ENCODE measurements at regions not wholly inside any gene's neighbourhood (a gene's known extent, or its start where the extent isn't known, plus 50 kb on each side); places are given as distances from the start of the nearest gene placed in this dataset.
A peak's percentile ranks its signal among the peaks of the same experiment; 100 is the strongest.

DNA sequence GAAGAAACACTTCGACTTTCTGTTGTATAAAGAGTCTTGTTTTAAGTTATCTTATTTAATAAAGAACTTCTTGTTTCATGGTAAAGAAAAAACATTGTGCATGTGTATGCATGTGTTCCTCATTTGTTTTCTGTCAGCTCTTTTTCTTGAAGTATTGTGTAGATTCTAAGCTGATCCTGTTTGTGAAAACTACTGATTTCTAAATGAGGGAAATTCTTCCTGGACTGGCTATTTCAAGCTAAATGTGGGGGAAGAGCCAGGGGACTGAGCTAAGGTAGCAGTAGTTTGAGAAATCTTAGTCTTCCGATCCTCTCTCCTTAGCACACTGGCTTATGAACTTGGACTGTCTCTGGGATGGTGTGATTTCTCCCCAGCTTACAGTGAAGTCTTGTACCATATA lies 56.4 kb upstream of the RBMS1 start:
- DNase-seq: no peak
- Mint-ChIP-seq H3K9me3 (peaks cover 3% of the 10 kb centered on the region), H3K36me3 (ENCODE audit: low read depth) (no peaks in the 10 kb centered on the region), H3K4me3 (no peak overlapping the region), H3K27ac (no peak overlapping the region), H3K4me1 (ENCODE audit: low read depth) (peaks cover 9% of the 10 kb centered on the region), H3K27me3 (ENCODE audit: low read depth) (no peaks in the 10 kb centered on the region)
- CTCF ChIA-PET: no interaction called here
- intact Hi-C loops (cut with micrococcal nuclease): no loop called here

DNA sequence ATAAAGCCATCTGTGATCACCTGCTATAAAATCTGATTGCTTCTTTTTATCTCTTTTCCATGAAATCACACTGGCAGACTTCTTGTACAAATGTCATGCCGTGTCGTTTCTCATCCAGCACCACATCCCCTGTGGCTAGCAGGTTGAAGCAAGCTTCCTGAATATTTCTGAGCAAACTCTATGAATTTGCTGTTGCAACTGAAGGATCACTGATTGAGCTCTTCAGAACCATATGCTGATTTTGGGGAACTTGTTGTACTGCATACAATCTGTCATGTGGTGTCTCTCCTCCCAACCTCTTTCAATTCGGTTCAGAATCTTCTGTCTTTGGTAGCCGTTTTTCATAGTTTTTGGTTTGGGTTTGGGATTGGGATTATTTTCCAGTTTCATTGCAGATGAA lies 57.7 kb upstream of the RBMS1 start:
- Mint-ChIP-seq H3K9me3 (peaks cover 3% of the 10 kb centered on the region), H3K4me1 (ENCODE audit: low read depth) (peaks cover 9% of the 10 kb centered on the region), H3K36me3 (ENCODE audit: low read depth) (no peaks in the 10 kb centered on the region), H3K27me3 (ENCODE audit: low read depth) (no peaks in the 10 kb centered on the region), H3K27ac (no peak overlapping the region), H3K4me3 (peak overlapping the region; percentile 55)
- CTCF ChIA-PET: no interaction called here
- intact Hi-C loops (cut with micrococcal nuclease): no loop called here
- no peak for DNase-seq

DNA sequence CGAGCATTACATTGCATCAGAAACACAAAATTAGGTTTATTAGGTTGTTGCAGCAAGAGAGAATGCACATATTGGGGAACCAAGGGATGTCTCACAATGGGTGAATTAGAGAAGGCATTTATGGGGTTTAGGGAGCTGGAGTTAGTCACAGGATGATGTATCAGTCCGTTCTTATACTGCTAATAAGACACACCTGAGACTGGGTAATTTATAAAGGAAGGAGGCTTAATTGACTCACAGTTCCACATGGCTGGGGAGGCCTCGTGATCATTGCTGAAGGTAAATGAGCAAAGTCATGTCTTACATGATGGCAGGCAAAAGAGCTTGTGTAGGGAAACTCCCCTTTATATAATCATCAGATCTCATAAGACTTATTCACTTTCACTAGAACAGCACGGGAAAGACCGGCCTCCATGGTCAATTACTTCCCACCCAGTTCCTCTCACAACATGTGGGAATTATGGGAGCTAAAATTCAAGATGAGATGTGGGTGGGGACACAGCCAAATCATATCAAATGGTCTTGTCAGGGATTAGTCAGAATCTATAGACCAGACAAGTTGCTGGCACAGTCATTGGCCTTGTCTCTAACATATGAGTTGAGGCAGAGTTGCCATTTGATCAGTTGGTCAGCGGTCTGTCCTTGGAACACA lies 61.9 kb upstream of the RBMS1 start:
- no peak for DNase-seq
- intact Hi-C loops (cut with micrococcal nuclease): no loop called here

GRCh38 chr2:160557903-160558302 lies 64.3 kb upstream of the RBMS1 start:
- Mint-ChIP-seq H3K9me3 (no peaks in the 10 kb centered on the region), H3K4me1 (ENCODE audit: low read depth) (no peaks in the 10 kb centered on the region), H3K27ac (no peak overlapping the region), H3K36me3 (ENCODE audit: low read depth) (no peaks in the 10 kb centered on the region), H3K4me3 (no peak overlapping the region), H3K27me3 (ENCODE audit: low read depth) (no peaks in the 10 kb centered on the region)
- intact Hi-C loops (cut with micrococcal nuclease): no loop called here
- CTCF ChIA-PET: no interaction called here
- DNase-seq: no peak

More for the DNA sequence above, 61.9 kb upstream of the RBMS1 start:
- H3K36me3 Mint-ChIP-seq (ENCODE audit: low read depth): no peaks in the 10 kb centered on the region
- no peak overlapping the region for H3K4me3 Mint-ChIP-seq
- no peak overlapping the region for H3K27ac Mint-ChIP-seq
- no peaks in the 10 kb centered on the region for H3K9me3 Mint-ChIP-seq
- peaks cover 7% of the 10 kb centered on the region for H3K4me1 Mint-ChIP-seq (ENCODE audit: low read depth)
- no peaks in the 10 kb centered on the region for H3K27me3 Mint-ChIP-seq (ENCODE audit: low read depth)
- CTCF ChIA-PET: no interaction called here

DNA sequence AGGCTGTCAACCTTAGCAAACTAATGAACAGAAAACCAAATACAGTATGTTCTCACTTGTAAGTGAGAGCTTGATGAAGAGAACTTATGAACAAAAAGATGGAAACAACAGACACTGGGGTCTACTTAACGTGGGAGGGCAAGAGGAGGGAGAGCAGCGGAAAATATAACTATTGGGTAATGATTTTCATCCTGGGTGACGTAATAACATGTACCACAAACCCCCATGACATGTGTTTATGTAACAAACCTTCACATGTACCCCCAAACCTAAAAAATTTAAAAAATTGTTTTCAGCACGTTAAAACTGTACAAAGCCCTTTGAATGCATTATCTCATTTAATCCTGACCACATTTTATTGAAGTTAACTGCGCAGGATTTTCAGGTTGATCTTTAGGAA lies 64.9 kb upstream of the RBMS1 start:
- H3K4me3 Mint-ChIP-seq: no peak overlapping the region

GRCh38 chr2:160561551-160562295 lies 68.1 kb upstream of the RBMS1 start:
- Mint-ChIP-seq H3K9me3 (no peaks in the 10 kb centered on the region), H3K36me3 (ENCODE audit: low read depth) (no peaks in the 10 kb centered on the region), H3K27ac (no peak overlapping the region), H3K27me3 (ENCODE audit: low read depth) (no peaks in the 10 kb centered on the region), H3K4me1 (ENCODE audit: low read depth) (peaks cover 14% of the 10 kb centered on the region), H3K4me3 (no peak overlapping the region)
- CTCF ChIA-PET: interaction anchor here (0.6 to 1.2 kb wide), 2 partner anchors 73 to 507 kb away, joined by 3 to 4 read pairs; no protein-coding TSS in a partner anchor
- no peak for DNase-seq
- intact Hi-C loops (cut with micrococcal nuclease): no loop called here

More for the DNA sequence above, 64.9 kb upstream of the RBMS1 start:
- Mint-ChIP-seq H3K27ac (no peak overlapping the region), H3K27me3 (ENCODE audit: low read depth) (no peaks in the 10 kb centered on the region), H3K9me3 (no peaks in the 10 kb centered on the region), H3K4me1 (ENCODE audit: low read depth) (no peaks in the 10 kb centered on the region), H3K36me3 (ENCODE audit: low read depth) (no peaks in the 10 kb centered on the region)
- CTCF ChIA-PET: no interaction called here
- intact Hi-C loops (cut with micrococcal nuclease): no loop called here
- DNase-seq: no peak

GRCh38 chr2:160562730-160563129 lies 69.1 kb upstream of the RBMS1 start:
- no peaks in the 10 kb centered on the region for H3K27me3 Mint-ChIP-seq (ENCODE audit: low read depth)
- intact Hi-C loops (cut with micrococcal nuclease): no loop called here
- no peak for DNase-seq
- H3K36me3 Mint-ChIP-seq (ENCODE audit: low read depth): no peaks in the 10 kb centered on the region
- no peak overlapping the region for H3K27ac Mint-ChIP-seq
- CTCF ChIA-PET: interaction anchor here (0.6 to 1.2 kb wide), 3 partner anchors 72 to 626 kb away, joined by 3 to 4 read pairs (median 3); no protein-coding TSS in a partner anchor
- no peaks in the 10 kb centered on the region for H3K9me3 Mint-ChIP-seq
- H3K4me3 Mint-ChIP-seq: no peak overlapping the region
- H3K4me1 Mint-ChIP-seq (ENCODE audit: low read depth): peaks cover 14% of the 10 kb centered on the region

- H3K27ac Mint-ChIP-seq: no peak overlapping the region
These were observed 71.0 kb upstream of the RBMS1 start for GRCh38 chr2:160564591-160564990.

DNA sequence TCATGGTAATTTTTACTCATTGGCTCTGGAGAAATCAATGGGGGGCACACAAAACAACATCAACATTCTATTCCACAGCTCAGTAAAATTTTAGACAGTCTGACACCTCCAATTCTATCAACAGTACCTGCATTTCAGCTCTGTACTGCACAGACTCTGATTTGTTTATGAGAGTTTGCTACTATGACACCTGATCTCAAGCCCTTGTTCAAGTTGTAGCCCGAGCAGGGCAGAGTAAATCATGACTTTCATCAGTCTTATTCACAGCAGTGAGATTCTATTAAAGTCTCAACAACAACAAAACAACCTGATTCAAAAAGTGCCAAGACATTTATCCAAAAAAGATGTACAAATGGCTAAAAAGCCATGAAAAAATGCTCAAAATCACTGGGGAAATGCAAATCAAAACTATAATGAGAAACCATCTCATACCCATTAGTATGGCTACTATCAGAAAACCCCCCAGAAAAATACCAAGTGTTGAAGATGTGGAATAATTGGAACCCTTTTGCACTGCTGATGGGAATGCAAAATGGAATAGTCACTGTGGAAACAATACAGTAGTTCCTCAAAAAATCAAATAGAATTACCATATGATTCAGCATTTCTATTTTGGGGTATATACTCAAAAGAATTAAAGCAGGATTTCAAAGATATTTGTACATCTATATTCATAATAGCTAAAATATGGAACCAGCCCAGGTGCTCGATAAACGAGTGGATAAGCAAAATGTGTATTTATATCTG lies 71.7 kb upstream of the RBMS1 start:
- intact Hi-C loops (cut with micrococcal nuclease): no loop called here
- no peaks in the 10 kb centered on the region for H3K27me3 Mint-ChIP-seq (ENCODE audit: low read depth)
- no peak overlapping the region for H3K27ac Mint-ChIP-seq
- H3K36me3 Mint-ChIP-seq (ENCODE audit: low read depth): no peaks in the 10 kb centered on the region
- H3K4me1 Mint-ChIP-seq (ENCODE audit: low read depth): peaks cover 14% of the 10 kb centered on the region
- CTCF ChIA-PET: interaction anchor here (0.6 kb wide), 1 partner anchor 97 kb away, joined by 3 read pairs; no protein-coding TSS in a partner anchor
- H3K9me3 Mint-ChIP-seq: no peaks in the 10 kb centered on the region
- H3K4me3 Mint-ChIP-seq: no peak overlapping the region
- no peak for DNase-seq

More at GRCh38 chr2:160564591-160564990, 71.0 kb upstream of the RBMS1 start:
- CTCF ChIA-PET: no interaction called here
- Mint-ChIP-seq H3K27me3 (ENCODE audit: low read depth) (no peaks in the 10 kb centered on the region), H3K4me1 (ENCODE audit: low read depth) (peaks cover 14% of the 10 kb centered on the region), H3K4me3 (no peak overlapping the region), H3K36me3 (ENCODE audit: low read depth) (no peaks in the 10 kb centered on the region), H3K9me3 (no peaks in the 10 kb centered on the region)
- DNase-seq: no peak
- intact Hi-C loops (cut with micrococcal nuclease): no loop called here

DNA sequence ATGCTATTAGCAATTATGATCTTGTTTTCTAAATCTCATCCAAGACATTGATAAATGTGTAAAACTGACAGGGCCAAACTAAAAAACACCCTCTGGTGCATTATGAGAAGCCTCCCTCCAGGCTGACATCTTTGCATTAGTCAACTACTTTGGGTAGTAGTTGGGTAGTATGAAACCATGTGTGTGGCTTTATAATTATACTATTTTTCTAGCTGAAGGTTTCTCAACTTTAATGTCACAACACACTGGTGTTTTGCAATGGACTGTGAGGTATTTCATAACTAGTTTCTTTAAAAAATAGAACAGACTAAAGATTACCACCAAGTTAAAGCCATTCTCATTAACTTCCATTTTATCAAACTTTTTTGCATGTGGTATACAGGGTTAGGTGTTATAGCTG lies 73.1 kb upstream of the RBMS1 start:
- DNase-seq: no peak
- CTCF ChIA-PET: no interaction called here
- H3K9me3 Mint-ChIP-seq: peaks cover 3% of the 10 kb centered on the region
- no peak overlapping the region for H3K4me3 Mint-ChIP-seq
- H3K27ac Mint-ChIP-seq: no peak overlapping the region
- no peaks in the 10 kb centered on the region for H3K36me3 Mint-ChIP-seq (ENCODE audit: low read depth)
- H3K4me1 Mint-ChIP-seq (ENCODE audit: low read depth): peaks cover 14% of the 10 kb centered on the region
- H3K27me3 Mint-ChIP-seq (ENCODE audit: low read depth): no peaks in the 10 kb centered on the region
- intact Hi-C loops (cut with micrococcal nuclease): no loop called here

DNA sequence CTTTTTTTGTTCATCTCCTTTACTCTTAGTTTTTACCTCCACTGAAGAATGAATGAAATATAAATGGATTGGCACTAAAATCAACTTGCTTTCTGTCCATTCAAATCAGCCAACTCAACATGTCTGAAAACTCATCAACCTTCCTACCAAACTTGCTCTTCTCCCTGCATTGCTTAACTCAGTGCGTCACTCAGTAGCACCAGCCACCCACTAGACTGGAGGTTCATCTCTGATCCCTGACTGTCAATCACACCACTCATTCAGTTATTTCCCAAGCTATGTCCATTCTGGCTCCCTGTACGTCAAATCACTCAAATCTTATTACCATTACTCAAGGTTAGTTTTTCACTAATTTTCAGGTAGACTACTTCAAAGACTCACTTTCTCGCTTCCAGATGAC lies 75.2 kb upstream of the RBMS1 start:
- H3K4me3 Mint-ChIP-seq: no peak overlapping the region
- no peak for DNase-seq
- CTCF ChIA-PET: no interaction called here
- no peaks in the 10 kb centered on the region for H3K27me3 Mint-ChIP-seq (ENCODE audit: low read depth)
- peaks cover 11% of the 10 kb centered on the region for H3K9me3 Mint-ChIP-seq
- H3K36me3 Mint-ChIP-seq (ENCODE audit: low read depth): peaks cover 1% of the 10 kb centered on the region
- H3K27ac Mint-ChIP-seq: no peak overlapping the region
- peaks cover 14% of the 10 kb centered on the region for H3K4me1 Mint-ChIP-seq (ENCODE audit: low read depth)
- intact Hi-C loops (cut with micrococcal nuclease): no loop called here

DNA sequence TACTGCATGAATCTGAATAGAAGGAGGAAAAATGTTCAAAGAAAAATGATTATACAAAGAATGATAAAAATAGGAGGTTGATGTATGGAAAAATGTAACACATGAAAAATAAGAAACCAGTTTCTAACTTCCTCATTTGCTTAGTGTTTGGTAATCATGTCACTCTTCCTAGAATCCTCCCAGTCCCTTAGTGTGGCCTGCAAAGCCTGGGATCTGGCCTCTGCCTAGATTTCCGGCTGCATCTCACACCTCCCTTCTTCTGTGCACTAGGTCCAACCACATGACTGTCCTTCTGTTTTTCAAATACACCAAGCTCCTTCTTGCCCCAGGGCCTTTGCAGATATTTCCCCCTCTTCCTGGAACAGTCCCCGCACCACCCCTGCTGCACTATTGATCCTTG lies 76.8 kb upstream of the RBMS1 start:
- peaks cover 1% of the 10 kb centered on the region for H3K36me3 Mint-ChIP-seq (ENCODE audit: low read depth)
- no peak overlapping the region for H3K4me3 Mint-ChIP-seq
- peaks cover 11% of the 10 kb centered on the region for H3K9me3 Mint-ChIP-seq
- peaks cover 3% of the 10 kb centered on the region for H3K4me1 Mint-ChIP-seq (ENCODE audit: low read depth)
- H3K27me3 Mint-ChIP-seq (ENCODE audit: low read depth): no peaks in the 10 kb centered on the region
- intact Hi-C loops (cut with micrococcal nuclease): no loop called here
- H3K27ac Mint-ChIP-seq: no peak overlapping the region
- DNase-seq: no peak
- CTCF ChIA-PET: no interaction called here
